RKO (cell line): ENCODE measurements at regions not wholly inside any gene's neighbourhood (a gene's known extent, or its start where the extent isn't known, plus 50 kb on each side); places are given as distances from the start of the nearest gene placed in this dataset.

ENCODE experiments used
- DNase-seq: peaks from one replicate; pipeline ENCODE4 v3.0.0-alpha.2; 2016; ENCODE audit warnings: low spot score

- no peak for DNase-seq
Measured at GRCh38 chr17:77394540-77395295, 253.9 kb downstream of the SEC14L1 start.

GRCh38 chr17:77395501-77396048, 254.8 kb downstream of the SEC14L1 start:
- no peak for DNase-seq

- DNase-seq, result no peak
Measured at GRCh38 chr17:77396610-77397009, 255.8 kb downstream of the SEC14L1 start.

DNA sequence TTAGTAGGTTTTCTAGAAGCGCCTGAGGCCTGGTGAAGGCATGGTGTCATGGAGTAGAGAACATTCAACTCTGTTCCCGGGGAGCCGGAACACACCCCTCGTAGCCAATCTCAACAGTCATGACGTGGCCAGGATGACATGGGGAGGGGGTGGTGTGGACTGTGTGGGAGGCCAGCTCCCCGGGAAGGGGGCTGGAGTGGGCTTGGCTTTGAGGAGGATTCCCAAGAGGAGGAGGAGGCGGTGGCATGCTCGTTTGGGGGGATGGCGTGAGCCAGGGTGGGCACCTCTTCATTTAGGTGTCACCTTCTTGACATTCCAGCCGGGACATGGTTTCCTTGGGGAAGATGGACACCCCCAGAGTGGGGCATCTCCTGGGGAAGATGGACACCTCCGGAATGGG, 257.5 kb downstream of the SEC14L1 start:
- no peak for DNase-seq

DNA sequence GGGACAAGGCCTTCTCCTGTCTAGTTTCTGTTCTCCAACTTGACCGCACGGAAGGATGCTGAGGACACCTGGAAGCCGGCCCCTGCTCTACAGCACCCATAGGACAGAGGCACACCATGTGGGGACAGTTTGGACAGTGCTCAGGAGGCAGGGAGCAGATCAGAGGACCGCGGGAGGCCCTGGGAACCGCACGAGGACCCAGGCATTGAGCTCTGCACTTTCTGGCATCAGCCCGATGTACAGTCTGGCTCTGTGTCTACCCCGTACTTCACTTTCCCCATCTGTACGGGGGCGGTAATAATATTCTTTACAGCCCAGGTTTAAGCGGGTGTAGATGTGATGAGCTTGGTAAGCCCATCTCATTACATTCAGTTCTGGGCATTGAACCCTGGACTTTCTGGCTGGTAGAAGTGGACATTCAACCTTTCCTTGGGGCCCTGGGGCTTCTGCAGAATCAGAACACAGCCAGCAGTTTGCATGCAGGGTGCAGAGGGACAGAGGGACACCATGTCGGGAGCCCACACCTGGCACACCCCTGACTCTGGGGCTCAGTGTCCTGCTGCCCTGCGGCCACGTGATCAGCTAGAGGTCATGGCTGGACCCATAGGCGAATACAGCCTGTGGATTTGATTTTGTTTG, 258.7 kb downstream of the SEC14L1 start:
- DNase-seq, result no peak

DNA sequence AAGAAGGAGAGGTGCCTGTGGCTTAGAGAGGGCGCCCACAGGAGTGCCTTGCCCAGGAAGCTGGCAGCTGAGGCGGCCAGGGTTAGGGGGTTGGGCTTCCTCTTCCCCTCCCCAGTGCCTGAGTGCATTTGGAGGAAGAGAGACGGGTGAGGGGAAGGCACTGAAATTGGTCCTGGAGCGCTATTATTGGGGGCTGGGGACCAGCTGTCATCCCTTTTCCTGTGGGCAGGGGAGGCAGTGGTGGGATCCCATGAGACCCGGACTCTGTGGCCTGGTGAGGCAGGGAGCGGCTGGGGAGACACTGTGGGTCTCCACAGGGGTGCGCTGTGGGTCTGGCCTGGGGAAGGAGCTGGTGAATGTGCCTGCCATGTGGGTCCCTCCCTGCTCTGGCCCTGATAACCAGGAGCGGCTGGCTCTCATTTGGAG, 259.7 kb downstream of the SEC14L1 start:
- DNase-seq, result no peak

- no peak for DNase-seq
Measured at GRCh38 chr17:77402159-77402731, 261.5 kb downstream of the SEC14L1 start.

DNA sequence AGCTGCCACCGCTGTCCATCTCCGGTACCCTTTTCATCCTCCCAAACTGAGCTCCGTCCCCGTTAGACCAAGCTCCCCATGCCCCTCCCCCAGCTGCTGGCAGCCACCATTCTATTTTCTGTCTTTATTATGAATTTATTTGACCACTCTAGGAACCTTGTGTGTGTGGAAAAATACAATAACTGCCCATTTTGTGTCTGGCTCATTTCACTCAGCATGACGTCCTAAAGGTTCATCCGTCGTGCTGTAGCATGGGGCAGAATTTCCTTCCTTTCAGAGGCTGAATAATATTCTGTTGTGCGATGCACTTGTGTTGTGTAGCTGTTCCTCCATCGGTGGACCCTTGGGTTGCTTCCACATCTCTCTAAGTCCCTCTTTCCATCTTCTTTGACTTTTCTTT, 263.1 kb downstream of the SEC14L1 start:
- DNase-seq, result no peak

GRCh38 chr17:77404812-77405581, 264.2 kb downstream of the SEC14L1 start:
- DNase-seq, result peak; percentile 46

- no peak for DNase-seq
Measured at GRCh38 chr17:77405867-77406732, 265.3 kb downstream of the SEC14L1 start.

DNA sequence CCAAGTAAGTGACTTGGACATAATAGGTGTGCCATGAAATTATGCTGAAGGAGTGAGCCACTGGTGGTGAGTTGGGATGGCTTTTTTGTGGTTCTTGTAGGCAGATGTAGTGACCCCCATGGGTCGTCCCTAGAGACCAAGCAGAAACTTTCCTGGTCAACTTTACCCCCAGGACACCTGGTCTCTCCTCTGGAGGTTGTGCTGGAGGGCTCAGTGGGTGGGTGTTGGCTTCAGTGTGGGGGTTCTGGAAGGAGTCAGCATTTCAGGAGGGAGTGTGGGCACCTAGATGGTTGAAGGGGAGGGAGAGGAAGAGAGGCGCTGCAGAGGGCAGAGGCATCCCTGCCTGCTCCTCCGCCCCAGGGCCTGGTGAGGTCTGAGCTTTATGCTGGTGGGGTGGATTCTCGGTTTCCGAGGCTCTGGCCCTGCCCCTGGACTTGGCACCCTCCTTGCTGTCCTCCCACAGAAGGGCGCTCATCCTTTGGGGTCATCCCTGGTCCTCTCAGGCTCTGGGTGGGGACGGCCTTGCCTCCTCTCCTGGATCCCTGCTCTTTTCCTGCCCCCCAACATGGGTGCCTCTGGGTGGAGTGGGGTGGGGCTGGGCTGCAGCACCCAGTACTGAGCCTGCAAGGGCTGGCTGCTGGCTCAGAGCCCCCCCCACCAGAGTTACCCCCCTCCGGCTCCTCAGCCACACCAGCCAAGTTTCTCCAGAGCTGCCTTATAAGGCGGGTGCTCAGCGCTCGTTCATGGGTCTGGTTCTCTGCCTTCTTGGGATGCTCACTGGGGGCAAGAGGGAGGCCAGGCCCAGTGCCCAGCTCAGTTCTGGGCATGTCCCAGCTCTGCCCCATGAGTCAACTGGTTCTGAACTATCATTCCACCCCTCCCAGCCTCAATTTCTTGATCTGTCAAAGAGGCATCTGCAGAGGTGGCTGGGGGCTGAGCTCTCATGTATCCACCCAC, 266.8 kb downstream of the SEC14L1 start:
- no peak for DNase-seq

DNA sequence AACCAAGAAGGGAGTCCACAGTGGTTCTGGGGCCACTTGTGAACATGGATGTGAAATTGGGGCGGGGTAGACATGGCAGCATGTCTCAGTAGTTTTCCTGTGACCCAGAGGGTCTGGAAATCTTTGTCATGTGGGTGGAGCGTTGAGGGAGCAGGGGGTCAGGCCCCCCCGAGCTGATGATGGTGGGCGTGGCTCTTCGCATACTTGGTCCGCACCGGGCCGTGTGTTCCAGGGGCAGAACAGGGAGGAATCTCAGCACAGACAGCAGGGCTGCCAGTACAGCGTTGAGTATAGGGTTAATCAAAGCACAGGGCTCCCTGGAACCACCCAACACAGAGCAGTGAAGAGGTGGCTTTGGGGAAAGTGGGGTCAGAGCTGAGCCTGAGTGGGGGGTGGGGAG, 267.5 kb downstream of the SEC14L1 start:
- DNase-seq, result no peak

- DNase-seq, result no peak
Measured at GRCh38 chr17:77409282-77410161, 268.8 kb downstream of the SEC14L1 start.

GRCh38 chr17:77410470-77410869, 269.7 kb downstream of the SEC14L1 start:
- no peak for DNase-seq

DNA sequence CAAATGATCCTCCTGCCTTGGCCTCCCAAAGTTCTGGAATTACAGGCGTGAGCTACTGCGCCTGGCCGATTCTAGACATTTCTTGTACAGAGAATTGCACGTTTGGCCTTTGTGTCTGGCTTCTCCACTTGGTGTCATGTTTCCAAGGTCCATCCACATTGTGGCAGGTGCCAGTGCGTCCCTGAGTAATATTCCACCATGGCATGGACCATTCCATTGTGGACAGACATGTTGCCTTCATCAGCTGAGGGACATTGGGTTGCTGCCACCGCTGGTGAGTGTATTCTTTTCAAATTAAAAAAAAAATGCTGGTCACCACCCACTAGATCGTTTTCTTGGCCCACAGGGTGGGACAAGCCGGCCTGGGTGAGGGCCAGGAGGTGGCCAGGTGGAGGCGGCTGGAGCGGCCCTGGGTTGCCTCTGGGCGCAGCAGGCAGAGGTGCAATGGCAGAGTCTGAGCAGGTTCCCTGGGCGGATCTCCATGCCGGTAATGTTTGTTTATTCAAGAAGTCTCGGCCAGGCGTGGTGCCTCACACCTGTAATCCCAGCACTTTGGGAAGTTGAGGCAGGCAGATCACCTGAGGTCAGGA, 274.1 kb downstream of the SEC14L1 start:
- no peak for DNase-seq

DNA sequence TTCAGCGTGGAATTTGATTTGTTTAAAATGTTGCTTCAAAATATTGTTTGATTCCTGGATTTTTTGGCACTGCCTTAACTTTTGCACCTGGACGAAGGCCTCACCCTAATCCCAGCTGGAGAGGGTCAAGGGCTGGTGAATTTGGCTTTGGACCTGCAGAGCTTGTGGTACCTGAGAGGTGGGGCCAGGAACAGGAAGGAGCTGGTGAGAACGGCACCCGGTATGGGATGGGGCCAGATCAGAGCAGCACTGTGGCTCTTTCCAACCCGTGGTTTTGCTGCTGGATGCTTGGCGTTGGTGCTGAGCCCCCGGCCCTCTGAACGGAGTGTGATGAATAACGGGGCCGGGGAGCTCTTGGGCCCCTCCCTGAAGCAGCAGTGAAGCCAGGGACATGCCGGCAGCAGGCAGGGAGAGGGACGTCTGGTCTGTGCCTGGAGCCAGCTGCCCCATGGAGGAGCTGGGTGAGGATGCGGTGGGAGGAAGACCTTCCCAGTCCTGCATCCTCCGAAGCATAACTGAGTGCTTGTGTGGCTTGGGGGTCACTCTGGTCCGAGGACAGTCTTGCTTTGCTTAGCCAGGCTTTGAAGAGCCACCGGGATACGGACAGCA, 275.4 kb downstream of the SEC14L1 start:
- DNase-seq, result no peak

- no peak for DNase-seq
Measured at GRCh38 chr17:77417575-77417974, 276.8 kb downstream of the SEC14L1 start.

DNA sequence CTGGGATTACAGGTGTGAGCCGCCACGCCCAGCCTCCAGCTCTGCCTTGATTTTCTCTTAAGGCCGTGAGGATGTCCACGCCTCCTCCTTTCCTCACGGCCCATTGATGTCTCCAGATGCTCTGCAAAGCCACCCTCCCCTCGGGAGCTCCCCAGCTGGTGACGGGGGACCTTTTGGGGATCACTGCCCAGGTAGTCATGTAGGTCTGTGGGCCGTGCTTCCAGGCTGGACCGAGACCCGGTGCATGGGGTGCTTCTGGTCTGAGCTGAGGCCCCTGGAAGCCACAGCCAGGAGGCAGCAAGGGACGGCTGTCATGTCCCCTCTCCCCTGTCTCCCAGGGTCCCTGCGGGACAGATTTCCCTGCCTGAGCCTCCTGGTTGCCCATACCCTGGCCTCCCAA, 277.8 kb downstream of the SEC14L1 start:
- no peak for DNase-seq
